T-helper 2 cell (primary cell): ENCODE measurements at regions not wholly inside any gene's neighbourhood (a gene's known extent, or its start where the extent isn't known, plus 50 kb on each side); places are given as distances from the start of the nearest gene placed in this dataset.

Experiments
- DNase-seq, 5 experiments: peaks; one replicate each; pipeline versions ENCODE4 v3.0.0 to v3.0.0-alpha.2; 2012 to 2022

GRCh38 chr2:7473135-7473771 lies 556.0 kb downstream of the RNF144A start:
- no peak for DNase-seq

DNA sequence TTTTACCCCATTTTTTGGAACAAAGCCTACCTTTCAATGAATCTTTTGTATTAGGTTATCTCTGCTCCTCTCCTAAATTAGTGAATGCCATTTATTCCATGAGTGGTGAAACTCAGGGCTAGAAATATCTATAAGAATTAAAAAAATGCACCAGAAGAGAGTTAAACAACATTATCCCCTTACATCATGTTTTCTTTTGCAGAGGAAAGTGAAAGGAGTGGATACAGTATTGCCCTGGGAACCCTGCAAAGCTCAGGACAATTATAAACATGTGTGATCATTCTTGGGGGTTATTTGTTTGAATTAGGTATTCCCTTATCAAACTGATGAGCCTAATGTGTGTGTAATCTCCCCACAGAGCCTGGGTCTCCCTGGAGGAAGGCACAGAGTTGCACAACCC lies 559.2 kb downstream of the RNF144A start:
- DNase-seq = no peak

DNA sequence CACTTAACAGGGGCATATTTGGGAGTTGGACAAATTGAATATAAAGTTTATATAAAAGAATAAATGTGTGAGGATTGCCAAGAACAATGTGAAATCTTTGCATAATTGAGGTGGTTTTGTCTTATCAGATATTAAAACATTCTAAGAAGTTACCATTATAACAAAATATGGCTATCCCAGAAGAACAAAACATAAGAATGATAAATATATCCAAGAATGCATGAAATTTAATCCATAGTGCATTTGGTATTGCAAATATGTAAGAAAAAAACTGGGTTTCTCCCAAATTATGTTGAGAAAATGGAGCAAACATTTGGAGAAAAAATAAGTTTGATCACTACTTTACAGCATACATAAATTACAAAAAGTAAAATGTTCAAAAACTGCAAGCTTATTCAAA lies 562.4 kb downstream of the RNF144A start:
- DNase-seq = no peak

GRCh38 chr2:7480431-7480830 lies 563.2 kb downstream of the RNF144A start:
- DNase-seq = no peak

DNA sequence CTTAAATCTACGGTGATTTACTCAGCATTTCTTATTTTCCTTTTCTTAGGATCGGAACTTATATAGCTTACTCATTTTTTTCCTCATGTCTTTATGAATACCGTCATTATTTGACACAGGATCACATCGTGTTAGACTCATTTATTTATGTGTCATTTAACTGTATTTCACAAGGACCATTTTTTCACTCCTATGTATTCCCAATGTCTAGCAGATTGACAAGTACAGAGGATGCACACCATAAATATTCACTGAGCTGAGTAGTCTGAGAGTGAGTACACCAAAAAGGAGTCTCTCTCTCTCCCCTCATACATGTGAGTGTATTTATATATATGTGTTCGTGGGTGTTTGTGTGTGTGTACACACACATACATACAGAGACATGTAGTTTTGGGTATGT lies 573.5 kb downstream of the RNF144A start:
- no peak for DNase-seq

- DNase-seq = no peak
Measured at GRCh38 chr2:7492719-7493118, 575.5 kb downstream of the RNF144A start.

GRCh38 chr2:7497178-7497577 lies 580.0 kb downstream of the RNF144A start:
- DNase-seq = peak in 1 of 5 experiments; percentile 20

GRCh38 chr2:7499018-7499417 lies 581.8 kb downstream of the RNF144A start:
- DNase-seq = no peak

- DNase-seq = no peak
Measured at GRCh38 chr2:7502336-7502735, 585.1 kb downstream of the RNF144A start.

- DNase-seq = no peak
Measured at GRCh38 chr2:7508296-7508943, 591.2 kb downstream of the RNF144A start.

- no peak for DNase-seq
Measured at GRCh38 chr2:7510353-7510752, 593.1 kb downstream of the RNF144A start.

DNA sequence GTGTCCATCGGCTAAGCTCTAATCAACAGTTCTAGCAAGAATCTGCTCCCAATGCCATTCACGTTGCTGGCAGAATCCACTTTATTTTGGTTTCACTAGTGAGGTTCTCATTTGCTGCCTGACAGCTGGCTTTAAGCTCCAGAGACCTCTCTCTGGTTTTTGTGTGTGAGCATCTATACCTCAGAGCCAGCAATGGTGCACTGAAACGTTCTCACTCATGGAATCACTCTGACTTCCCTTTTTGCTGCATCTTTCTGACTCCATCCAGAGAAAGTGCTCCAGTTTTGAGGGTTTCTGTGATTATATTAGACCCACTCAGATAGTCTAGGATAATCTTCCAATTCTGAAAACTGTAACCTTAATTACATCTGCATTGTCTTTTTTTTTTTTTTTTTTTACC lies 596.6 kb downstream of the RNF144A start:
- no peak for DNase-seq

DNA sequence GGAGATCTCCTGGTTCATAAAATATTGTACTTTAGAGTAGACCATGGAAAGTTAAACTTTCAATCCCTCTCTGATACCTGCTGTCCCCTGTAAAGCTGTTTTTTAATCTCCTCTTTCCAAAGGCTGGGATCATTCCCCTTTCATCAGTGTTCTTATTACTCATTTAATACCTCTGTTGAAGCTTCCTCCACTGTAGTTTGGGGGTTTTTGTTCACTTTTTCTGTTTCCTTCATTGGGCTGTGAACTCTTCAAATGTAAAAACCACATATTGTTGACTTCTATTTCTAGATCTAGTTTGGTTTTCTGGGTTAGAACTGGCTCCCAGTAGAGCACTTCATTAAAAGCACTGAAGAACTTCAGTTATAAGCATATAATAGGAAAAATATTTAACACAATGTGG lies 598.1 kb downstream of the RNF144A start:
- no peak for DNase-seq

DNA sequence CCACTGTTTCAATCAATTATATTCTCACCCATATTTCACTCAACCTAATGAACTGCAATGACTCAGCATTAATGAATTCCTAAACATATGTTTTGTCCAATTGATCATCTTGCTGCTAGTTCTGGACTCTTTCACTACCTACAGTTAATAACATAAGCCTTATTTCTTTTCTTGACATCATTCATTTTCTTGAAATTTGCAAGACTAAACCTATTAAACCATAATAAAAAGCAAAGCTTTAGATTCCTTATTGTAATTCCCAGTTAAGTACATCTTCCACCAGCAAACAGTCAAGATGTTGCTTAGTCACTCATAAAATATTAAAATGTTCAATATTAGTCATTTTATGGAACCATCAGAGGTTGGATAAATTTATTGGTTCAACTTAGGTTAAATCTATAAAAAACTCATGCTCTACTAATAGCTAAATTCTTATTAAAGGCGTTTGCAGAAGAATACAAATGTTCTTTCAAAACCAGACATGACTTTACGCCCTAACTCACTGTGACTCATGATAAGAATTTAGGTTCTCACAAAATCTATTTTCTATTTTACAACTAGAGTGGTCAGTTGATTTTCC lies 599.4 kb downstream of the RNF144A start:
- DNase-seq = no peak

- DNase-seq = peak in 2 of 5 experiments; percentile 27 to 57
Measured at GRCh38 chr2:7517088-7517487, 599.9 kb downstream of the RNF144A start.

DNA sequence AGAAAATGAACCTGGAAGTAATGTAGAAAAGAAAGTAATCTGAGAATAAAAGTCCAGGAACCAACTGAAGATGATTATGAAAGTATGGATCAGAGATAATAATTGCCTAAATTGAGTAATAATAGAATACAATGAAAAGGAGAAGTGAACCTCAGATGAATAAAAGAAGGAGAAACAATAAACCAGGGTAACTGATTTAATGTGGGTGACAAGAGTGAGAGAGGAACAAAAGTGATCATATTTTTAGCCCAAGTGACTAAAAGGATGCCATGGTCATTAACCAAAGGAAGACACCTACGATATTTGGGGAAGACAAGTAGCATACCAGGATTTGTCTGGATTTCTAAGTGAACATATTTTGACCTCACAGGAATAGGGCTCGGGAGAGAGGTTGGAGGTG lies 600.6 kb downstream of the RNF144A start:
- no peak for DNase-seq

- peak in 1 of 5 experiments; percentile 70 for DNase-seq
Measured at GRCh38 chr2:7523481-7524120, 606.4 kb downstream of the RNF144A start.

DNA sequence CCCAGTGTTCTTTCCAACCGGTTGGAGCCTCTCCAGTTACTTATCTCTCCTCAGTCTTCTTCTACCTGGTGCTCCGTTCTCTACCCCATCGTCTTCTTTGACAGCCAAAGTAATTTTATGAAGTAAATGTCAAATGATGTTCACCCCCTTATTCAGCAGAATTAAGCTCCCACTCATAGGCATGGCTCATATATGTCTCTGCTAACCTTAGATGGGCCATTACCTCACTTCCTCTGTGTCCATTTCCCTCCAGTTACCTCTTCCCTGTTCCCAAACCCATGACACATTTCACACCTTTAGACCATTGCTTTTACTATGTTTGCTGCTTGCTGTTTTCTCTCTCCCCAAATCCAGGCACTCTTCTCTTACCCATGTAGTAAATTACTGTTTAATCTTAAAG lies 607.0 kb downstream of the RNF144A start:
- no peak for DNase-seq

DNA sequence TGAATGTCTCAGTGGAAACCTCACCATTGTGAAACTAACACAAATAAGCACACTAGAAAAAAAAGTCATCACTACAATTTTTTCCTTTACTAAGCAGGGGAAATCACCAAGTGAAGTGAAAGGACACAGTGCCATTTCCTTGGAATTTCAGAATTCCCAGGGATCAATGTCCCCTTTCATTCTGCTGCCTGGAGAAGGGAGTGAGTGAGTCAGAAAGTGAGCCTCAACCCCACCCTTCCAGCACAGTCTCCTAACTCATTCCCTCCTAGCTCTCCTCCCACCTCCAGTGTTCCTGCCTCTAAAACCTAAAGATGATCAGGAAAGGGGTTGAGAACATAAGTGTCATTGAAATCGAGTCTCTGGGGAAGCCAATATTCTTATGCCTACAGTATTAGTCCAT lies 608.5 kb downstream of the RNF144A start:
- no peak for DNase-seq

- DNase-seq = no peak
Measured at GRCh38 chr2:7527165-7527722, 610.0 kb downstream of the RNF144A start.

- peak in 1 of 5 experiments; percentile 61 for DNase-seq
Measured at GRCh38 chr2:7530001-7530400, 612.8 kb downstream of the RNF144A start.

DNA sequence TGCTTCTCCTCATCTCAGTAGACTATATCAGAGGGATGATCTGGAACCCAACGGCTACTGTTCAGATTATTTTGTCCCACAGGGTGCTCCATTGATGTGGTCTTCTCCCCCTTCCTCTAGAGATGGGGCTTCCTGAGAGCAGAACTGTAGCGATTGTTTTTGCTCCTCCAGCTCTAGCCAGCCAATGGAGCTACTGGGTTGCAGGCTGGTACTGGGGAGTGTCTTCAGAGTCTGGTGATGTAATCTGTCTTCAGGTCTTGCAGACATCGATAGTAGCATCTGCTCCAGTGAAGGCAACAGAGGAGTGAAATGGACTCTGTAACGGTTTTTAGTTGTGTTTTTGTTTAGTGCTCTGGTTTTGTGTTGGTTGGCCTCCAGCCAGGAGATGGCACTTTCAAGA lies 621.9 kb downstream of the RNF144A start:
- peak in 1 of 5 experiments; percentile 40 for DNase-seq

DNA sequence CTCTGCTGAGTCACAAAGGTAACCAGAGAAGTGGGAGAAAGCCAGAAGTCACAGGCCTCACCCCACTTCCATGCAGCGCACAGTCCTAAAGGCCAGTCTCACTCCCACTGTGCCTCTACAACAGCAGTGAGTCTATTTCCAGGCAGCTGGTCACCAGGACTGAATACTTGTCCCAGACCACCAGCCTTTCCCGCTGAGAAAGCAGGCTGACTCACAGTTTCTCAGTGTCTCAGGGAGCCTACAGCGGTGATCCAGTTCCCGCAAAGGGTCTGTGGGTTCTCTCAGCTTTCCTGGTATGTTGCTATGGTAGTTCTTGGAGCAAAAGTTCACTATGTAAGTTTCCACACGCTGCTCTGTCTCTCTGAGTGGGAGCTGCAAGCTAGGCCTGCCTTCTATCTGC lies 622.5 kb downstream of the RNF144A start:
- DNase-seq = no peak
